GM19372 (cell line): ENCODE measurements at regions not wholly inside any gene's neighbourhood (a gene's known extent, or its start where the extent isn't known, plus 50 kb on each side); places are given as distances from the start of the nearest gene placed in this dataset.

ENCODE experiments used
- ATAC-seq: cut with Tn5 transposase; IDR thresholded peaks from one replicate; pipeline ENCODE4 v1.9.1; 2021; ENCODE audit warnings: mild to moderate bottlenecking, low read depth, moderate library complexity; ENCODE audit not compliant: unreplicated experiment

- no peak for ATAC-seq
Measured at GRCh38 chr22:47446821-47447810, 684.7 kb downstream of the TBC1D22A start.

GRCh38 chr22:47446331-47446730 lies 683.9 kb downstream of the TBC1D22A start:
- ATAC-seq = no peak

GRCh38 chr22:47445716-47446290 lies 683.4 kb downstream of the TBC1D22A start:
- no peak for ATAC-seq

GRCh38 chr22:47445212-47445611 lies 682.8 kb downstream of the TBC1D22A start:
- ATAC-seq = no peak

GRCh38 chr22:47444746-47445065 lies 682.3 kb downstream of the TBC1D22A start:
- no peak for ATAC-seq

- ATAC-seq = no peak
Measured at GRCh38 chr22:47443836-47444745, 681.6 kb downstream of the TBC1D22A start.

- no peak for ATAC-seq
Measured at GRCh38 chr22:47442821-47443220, 680.4 kb downstream of the TBC1D22A start.

- ATAC-seq = no peak
Measured at GRCh38 chr22:47439643-47440265, 677.3 kb downstream of the TBC1D22A start.

GRCh38 chr22:47437636-47438035 lies 675.2 kb downstream of the TBC1D22A start:
- ATAC-seq = no peak

GRCh38 chr22:47437110-47437509 lies 674.7 kb downstream of the TBC1D22A start:
- no peak for ATAC-seq

- no peak for ATAC-seq
Measured at GRCh38 chr22:47435826-47436225, 673.4 kb downstream of the TBC1D22A start.

- ATAC-seq = no peak
Measured at GRCh38 chr22:47435204-47435487, 672.7 kb downstream of the TBC1D22A start.

GRCh38 chr22:47434336-47435203 lies 672.1 kb downstream of the TBC1D22A start:
- no peak for ATAC-seq

- no peak for ATAC-seq
Measured at GRCh38 chr22:47433627-47434026, 671.2 kb downstream of the TBC1D22A start.

- no peak for ATAC-seq
Measured at GRCh38 chr22:47432683-47433082, 670.2 kb downstream of the TBC1D22A start.

GRCh38 chr22:47423861-47424820 lies 661.7 kb downstream of the TBC1D22A start:
- ATAC-seq = no peak

- no peak for ATAC-seq
Measured at GRCh38 chr22:47423266-47423665, 660.8 kb downstream of the TBC1D22A start.

GRCh38 chr22:47422736-47423135 lies 660.3 kb downstream of the TBC1D22A start:
- ATAC-seq = no peak

GRCh38 chr22:47421846-47422245 lies 659.4 kb downstream of the TBC1D22A start:
- no peak for ATAC-seq
